ENCODE measurements at regions not wholly inside any gene's neighbourhood (a gene's known extent, or its start where the extent isn't known, plus 50 kb on each side); places are given as distances from the start of the nearest gene placed in this dataset.

- TF ChIP-seq CTCF (IDR thresholded peaks at IDR 0.05; ENCODE audit: borderline replicate concordance, extremely low read depth, low read length, poor library complexity, severe bottlenecking) (no peak), EZH2 (IDR thresholded peaks at IDR 0.05; ENCODE audit: borderline replicate concordance, low read depth, low read length, severe bottlenecking) (no peak)
These were observed 57.1 kb upstream of the DYNC1I1 start for GRCh38 chr7:95715274-95715673.
